NCI-H345 treated with DMSO at 0.1 percent for 48 hours (cell line): ENCODE measurements at regions not wholly inside any gene's neighbourhood (a gene's known extent, or its start where the extent isn't known, plus 50 kb on each side); places are given as distances from the start of the nearest gene placed in this dataset.
"Not testable (repeated sequence)": the region's sequence is repeated elsewhere in the genome, so short reads cannot be mapped to it uniquely, and the experiment has no call there.

ENCODE experiments used
- DNase-seq: peaks from one replicate; lab custom pipeline; 2025; ENCODE audit not compliant: unreplicated experiment; lab: John Stamatoyannopoulos, UW

- DNase-seq, result no peak
Measured at GRCh38 chr3:80000022-80000421, 232.2 kb upstream of the ROBO1 start.

- no peak for DNase-seq
Measured at GRCh38 chr3:79994397-79994796, 226.6 kb upstream of the ROBO1 start.

- DNase-seq, result no peak
Measured at GRCh38 chr3:79986338-79986737, 218.5 kb upstream of the ROBO1 start.

GRCh38 chr3:79985816-79986215, 218.0 kb upstream of the ROBO1 start:
- DNase-seq, result no peak

- DNase-seq, result no peak
Measured at GRCh38 chr3:79983118-79983517, 215.3 kb upstream of the ROBO1 start.

GRCh38 chr3:79979990-79980389, 212.2 kb upstream of the ROBO1 start:
- no peak for DNase-seq

GRCh38 chr3:79976466-79976865, 208.7 kb upstream of the ROBO1 start:
- no peak for DNase-seq

- DNase-seq, result no peak
Measured at GRCh38 chr3:79973917-79974595, 206.3 kb upstream of the ROBO1 start.

GRCh38 chr3:79973482-79973881, 205.7 kb upstream of the ROBO1 start:
- DNase-seq, result no peak

- no peak for DNase-seq
Measured at GRCh38 chr3:79968418-79968817, 200.6 kb upstream of the ROBO1 start.

- DNase-seq, result no peak
Measured at GRCh38 chr3:79960594-79960993, 192.8 kb upstream of the ROBO1 start.

GRCh38 chr3:79957066-79957465, 189.3 kb upstream of the ROBO1 start:
- DNase-seq, result no peak

- DNase-seq, result no peak
Measured at GRCh38 chr3:79954756-79955155, 187.0 kb upstream of the ROBO1 start.

- DNase-seq, result peak; percentile 82
Measured at GRCh38 chr3:79953591-79954101, 185.8 kb upstream of the ROBO1 start.

- not testable (repeated sequence) for DNase-seq
Measured at GRCh38 chr3:79951426-79951825, 183.6 kb upstream of the ROBO1 start.

- DNase-seq, result no peak
Measured at GRCh38 chr3:79947957-79948356, 180.2 kb upstream of the ROBO1 start.

- no peak for DNase-seq
Measured at GRCh38 chr3:79947469-79947868, 179.7 kb upstream of the ROBO1 start.

- DNase-seq, result no peak
Measured at GRCh38 chr3:79937567-79937966, 169.8 kb upstream of the ROBO1 start.

- DNase-seq, result no peak
Measured at GRCh38 chr3:79930196-79930595, 162.4 kb upstream of the ROBO1 start.

- DNase-seq, result no peak
Measured at GRCh38 chr3:79928687-79929408, 161.1 kb upstream of the ROBO1 start.

- DNase-seq, result no peak
Measured at GRCh38 chr3:79926522-79926921, 158.7 kb upstream of the ROBO1 start.

GRCh38 chr3:79922633-79923032, 154.8 kb upstream of the ROBO1 start:
- DNase-seq, result no peak

GRCh38 chr3:79917561-79917960, 149.8 kb upstream of the ROBO1 start:
- no peak for DNase-seq
